ENCODE measurements at regions not wholly inside any gene's neighbourhood (a gene's known extent, or its start where the extent isn't known, plus 50 kb on each side); places are given as distances from the start of the nearest gene placed in this dataset.

DNA sequence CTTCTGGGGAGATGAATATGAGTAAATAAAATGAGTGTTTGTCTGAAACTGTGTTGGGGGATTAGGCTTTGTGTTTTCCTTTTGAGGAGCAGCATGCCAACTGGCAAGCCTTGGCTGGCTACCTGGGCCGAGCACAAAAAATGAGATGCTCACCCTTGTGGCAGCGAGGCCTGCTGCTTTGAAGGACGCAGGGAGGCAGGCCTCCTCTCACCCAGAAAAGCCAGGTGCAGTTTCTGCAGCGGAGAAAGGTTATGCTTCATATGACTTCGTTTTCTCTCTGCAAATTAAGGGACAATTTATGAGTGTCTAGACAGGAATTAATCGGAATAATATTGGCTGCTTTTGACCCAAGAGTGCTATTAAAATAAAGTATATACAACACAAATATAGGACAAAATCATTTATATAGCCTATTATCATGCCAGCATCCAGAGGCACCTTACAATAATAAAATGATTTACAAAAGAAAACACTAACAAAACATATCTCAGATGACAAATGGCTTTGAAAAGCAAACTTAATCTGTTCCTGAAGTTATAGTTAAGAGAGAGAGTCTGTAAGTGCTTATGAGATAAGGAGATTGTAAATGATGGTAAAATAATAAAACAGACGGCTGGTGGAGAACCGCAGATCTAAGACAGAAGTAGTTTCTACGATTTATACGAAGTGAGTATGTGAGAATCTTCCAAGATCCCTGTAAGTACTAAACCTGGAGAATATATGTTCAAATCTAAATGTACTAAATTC lies 682.8 kb upstream of the NR2F2 start:
- H3K9ac ChIP-seq (ENCODE audit: low read length), result no peak overlapping the region
- TF ChIP-seq EZH2 (optimal IDR thresholded peaks at IDR 0.05; ENCODE audit: low read depth, low read length) (no peak), EZH2phosphoT487 (IDR thresholded peaks at IDR 0.05; ENCODE audit: low read length) (no peak)
- TF ChIP-seq, protein P1, sequence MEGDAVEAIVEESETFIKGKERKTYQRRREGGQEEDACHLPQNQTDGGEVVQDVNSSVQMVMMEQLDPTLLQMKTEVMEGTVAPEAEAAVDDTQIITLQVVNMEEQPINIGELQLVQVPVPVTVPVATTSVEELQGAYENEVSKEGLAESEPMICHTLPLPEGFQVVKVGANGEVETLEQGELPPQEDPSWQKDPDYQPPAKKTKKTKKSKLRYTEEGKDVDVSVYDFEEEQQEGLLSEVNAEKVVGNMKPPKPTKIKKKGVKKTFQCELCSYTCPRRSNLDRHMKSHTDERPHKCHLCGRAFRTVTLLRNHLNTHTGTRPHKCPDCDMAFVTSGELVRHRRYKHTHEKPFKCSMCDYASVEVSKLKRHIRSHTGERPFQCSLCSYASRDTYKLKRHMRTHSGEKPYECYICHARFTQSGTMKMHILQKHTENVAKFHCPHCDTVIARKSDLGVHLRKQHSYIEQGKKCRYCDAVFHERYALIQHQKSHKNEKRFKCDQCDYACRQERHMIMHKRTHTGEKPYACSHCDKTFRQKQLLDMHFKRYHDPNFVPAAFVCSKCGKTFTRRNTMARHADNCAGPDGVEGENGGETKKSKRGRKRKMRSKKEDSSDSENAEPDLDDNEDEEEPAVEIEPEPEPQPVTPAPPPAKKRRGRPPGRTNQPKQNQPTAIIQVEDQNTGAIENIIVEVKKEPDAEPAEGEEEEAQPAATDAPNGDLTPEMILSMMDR (IDR thresholded peaks at IDR 0.05; ENCODE audit: low read length), result no peak

DNA sequence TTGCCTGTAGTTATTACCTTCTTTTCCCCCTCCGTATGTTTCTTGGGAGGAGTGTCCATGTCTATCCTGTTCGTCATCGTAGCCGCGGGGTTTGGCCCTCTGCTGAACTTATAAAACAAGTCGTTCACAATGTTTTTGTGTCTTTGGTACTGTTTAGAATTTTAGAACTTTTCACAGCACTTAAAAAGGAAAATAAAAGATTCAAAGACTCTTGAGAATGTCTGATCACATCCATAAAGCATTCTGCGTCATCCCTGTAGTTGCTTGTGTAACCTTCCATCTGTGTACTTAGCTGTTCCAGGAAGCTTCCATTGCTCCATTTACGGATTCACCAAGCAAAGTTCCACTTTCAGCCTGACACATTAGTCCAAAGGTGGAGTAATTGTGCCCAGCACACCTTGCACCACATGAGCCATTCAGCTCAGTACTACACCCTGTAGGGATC lies 677.1 kb upstream of the NR2F2 start:
- Histone ChIP-seq H3K27me3 (replicated peaks; ENCODE audit: insufficient read depth, low read length) (no peaks in the 10 kb centered on the region), H3K9ac (ENCODE audit: low read length) (no peak overlapping the region), H3K27ac (ENCODE audit: low read length) (no peak overlapping the region), H3K4me2 (ENCODE audit: low read depth, low read length) (no peak overlapping the region), H3F3A (ENCODE audit: insufficient read depth, low read length) (no peaks in the 10 kb centered on the region), H4K20me1 (ENCODE audit: insufficient read depth, low read length) (no peaks in the 10 kb centered on the region), H3K4me3 (ENCODE audit: low read length) (no peak overlapping the region), H3K9me2 (replicated peaks; ENCODE audit: insufficient read depth, low read length) (no peaks in the 10 kb centered on the region), H2AFZ (ENCODE audit: low read length) (no peak overlapping the region), H3K79me2 (ENCODE audit: low read length) (no peaks in the 10 kb centered on the region), H3K36me3 (replicated peaks; ENCODE audit: insufficient read depth, low read length) (no peaks in the 10 kb centered on the region), H3K9me3 (replicated peaks; ENCODE audit: insufficient read depth, low read length) (no peaks in the 10 kb centered on the region), H3K4me1 (ENCODE audit: low read length) (no peaks in the 10 kb centered on the region)
- TF ChIP-seq EZH2phosphoT487 (IDR thresholded peaks at IDR 0.05; ENCODE audit: low read length), result no peak
- TF ChIP-seq, protein P1 (IDR thresholded peaks at IDR 0.05; ENCODE audit: low read length), result no peak
- TF ChIP-seq EZH2 (optimal IDR thresholded peaks at IDR 0.05; ENCODE audit: low read depth, low read length), result no peak
- no peak for DNase-seq

More for the DNA sequence above, 682.8 kb upstream of the NR2F2 start:
- H3K4me1 ChIP-seq (ENCODE audit: low read length), result no peaks in the 10 kb centered on the region
- H3K36me3 ChIP-seq (replicated peaks; ENCODE audit: insufficient read depth, low read length), result no peaks in the 10 kb centered on the region
- H3K27ac ChIP-seq (ENCODE audit: low read length), result no peak overlapping the region
- H3K9me2 ChIP-seq (replicated peaks; ENCODE audit: insufficient read depth, low read length), result no peaks in the 10 kb centered on the region
- no peak overlapping the region for H3K4me2 ChIP-seq (ENCODE audit: low read depth, low read length)
- DNase-seq, result no peak
- H3K9me3 ChIP-seq (replicated peaks; ENCODE audit: insufficient read depth, low read length), result no peaks in the 10 kb centered on the region
- H3F3A ChIP-seq (ENCODE audit: insufficient read depth, low read length), result no peaks in the 10 kb centered on the region
- H3K4me3 ChIP-seq (ENCODE audit: low read length), result no peak overlapping the region
- H4K20me1 ChIP-seq (ENCODE audit: insufficient read depth, low read length), result no peaks in the 10 kb centered on the region
- no peaks in the 10 kb centered on the region for H3K79me2 ChIP-seq (ENCODE audit: low read length)
- no peak overlapping the region for H2AFZ ChIP-seq (ENCODE audit: low read length)
- no peaks in the 10 kb centered on the region for H3K27me3 ChIP-seq (replicated peaks; ENCODE audit: insufficient read depth, low read length)

DNA sequence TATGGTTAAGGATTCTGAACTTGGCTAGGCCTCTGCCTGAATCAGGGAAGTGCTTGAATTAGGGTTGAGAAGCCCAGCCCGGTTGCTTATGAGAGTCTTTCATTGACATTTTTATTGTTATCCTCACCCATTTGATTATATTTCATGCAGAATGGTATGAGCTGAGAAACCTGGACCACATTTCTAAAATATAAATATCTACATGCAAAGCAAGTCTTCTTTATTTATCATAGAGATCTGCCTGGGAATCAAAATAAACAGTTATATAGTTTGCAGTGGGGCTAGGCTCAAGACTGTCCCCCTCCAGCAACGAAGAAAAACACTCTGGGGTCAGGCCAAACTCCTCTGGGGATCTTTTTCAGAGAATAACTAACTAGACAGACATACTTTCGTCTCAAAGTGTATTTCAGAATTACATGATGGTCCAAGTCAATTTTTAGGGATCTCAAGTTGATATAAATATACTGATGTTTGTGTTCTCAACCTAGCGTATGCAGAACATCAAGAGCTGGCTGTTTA lies 675.4 kb upstream of the NR2F2 start:
- Histone ChIP-seq H3K4me3 (ENCODE audit: low read length) (no peak overlapping the region), H3K4me1 (ENCODE audit: low read length) (no peaks in the 10 kb centered on the region), H3K79me2 (ENCODE audit: low read length) (no peaks in the 10 kb centered on the region), H3K27me3 (replicated peaks; ENCODE audit: insufficient read depth, low read length) (no peaks in the 10 kb centered on the region), H3K36me3 (replicated peaks; ENCODE audit: insufficient read depth, low read length) (no peaks in the 10 kb centered on the region), H4K20me1 (ENCODE audit: insufficient read depth, low read length) (no peaks in the 10 kb centered on the region), H2AFZ (ENCODE audit: low read length) (no peak overlapping the region), H3K9me3 (replicated peaks; ENCODE audit: insufficient read depth, low read length) (no peaks in the 10 kb centered on the region), H3K4me2 (ENCODE audit: low read depth, low read length) (no peak overlapping the region), H3F3A (ENCODE audit: insufficient read depth, low read length) (no peaks in the 10 kb centered on the region), H3K9me2 (replicated peaks; ENCODE audit: insufficient read depth, low read length) (no peaks in the 10 kb centered on the region), H3K27ac (ENCODE audit: low read length) (no peak overlapping the region), H3K9ac (ENCODE audit: low read length) (no peak overlapping the region)
- TF ChIP-seq, protein P1 (IDR thresholded peaks at IDR 0.05; ENCODE audit: low read length), result no peak
- TF ChIP-seq EZH2phosphoT487 (IDR thresholded peaks at IDR 0.05; ENCODE audit: low read length), result no peak
- TF ChIP-seq EZH2 (optimal IDR thresholded peaks at IDR 0.05; ENCODE audit: low read depth, low read length), result no peak
- no peak for DNase-seq

All from MM.1S (cell line).